NT2/D1 (cell line): ENCODE measurements at regions not wholly inside any gene's neighbourhood (a gene's known extent, or its start where the extent isn't known, plus 50 kb on each side); places are given as distances from the start of the nearest gene placed in this dataset.

Source experiments
- SUZ12 ChIP-seq: IDR thresholded peaks from 2 replicates; pipeline ENCODE4 v1.6.1; 2011; ENCODE audit not compliant: insufficient read length, insufficient read depth; ENCODE audit errors: extremely low read depth
- YY1 ChIP-seq: IDR thresholded peaks from 2 replicates; pipeline ENCODE4 v1.6.1; 2011; ENCODE audit not compliant: insufficient read length, insufficient read depth

DNA sequence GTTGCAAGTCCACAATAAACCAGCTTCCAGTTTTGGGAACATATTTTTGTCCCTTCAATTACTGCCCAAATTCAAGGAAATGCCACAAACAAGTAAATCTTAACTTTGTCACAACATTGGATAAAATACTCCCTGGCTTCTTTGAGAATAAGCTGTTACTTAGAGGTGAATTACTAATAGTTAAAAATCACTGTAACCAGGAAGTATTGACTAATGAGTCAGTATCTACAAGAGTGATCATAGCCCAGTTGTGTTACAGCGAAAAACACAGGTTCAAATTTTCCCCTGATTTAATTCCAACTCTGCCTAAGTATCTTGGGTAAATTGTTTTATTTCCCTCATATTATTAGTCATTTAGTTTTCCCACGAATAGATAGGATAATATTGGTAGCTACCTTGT lies 291.2 kb upstream of the PPARGC1A start:
- TF ChIP-seq SUZ12, result no peak
- TF ChIP-seq YY1, result no peak
